ENCODE measurements at regions not wholly inside any gene's neighbourhood (a gene's known extent, or its start where the extent isn't known, plus 50 kb on each side); places are given as distances from the start of the nearest gene placed in this dataset.
"Not testable (repeated sequence)": the region's sequence is repeated elsewhere in the genome, so short reads cannot be mapped to it uniquely, and the experiment has no call there.

DNA sequence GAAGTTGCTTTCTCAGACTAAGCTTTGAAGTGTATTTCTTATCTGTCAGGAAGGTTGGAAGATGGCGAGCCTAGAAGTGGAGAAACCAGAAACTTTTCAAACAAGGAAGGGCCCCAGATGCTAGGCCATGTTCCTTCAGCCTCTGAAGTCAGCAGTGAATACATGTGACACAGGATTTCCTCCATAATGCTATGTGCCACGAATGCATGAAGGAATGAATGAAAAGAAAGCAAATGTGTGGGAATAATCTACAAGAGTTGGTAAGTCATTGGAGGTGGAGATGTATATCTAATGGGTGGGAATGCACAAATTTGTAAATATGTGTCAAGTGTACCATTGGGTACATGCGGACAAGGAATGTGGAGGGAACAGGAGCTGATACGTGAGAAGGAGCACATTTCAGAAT, 123.2 kb upstream of the PRSS16 start:
- WGBS, 2 donors: 89 to 92% methylated on average over 4 of the region's 4 CpGs
- Histone ChIP-seq H3K4me1 (peaks cover 0 to 14% (median 3%) of the 10 kb centered on the region in 3 donors), H3K36me3 (no peaks in the 10 kb centered on the region), H3K27me3 (no peaks in the 10 kb centered on the region), H3K27ac (no peak overlapping the region), H3K4me3 (no peak overlapping the region), H3K9me3 (no peaks in the 10 kb centered on the region)
- no peak for DNase-seq
- intact Hi-C loops (cut with DNase I): no loop called here
- TF ChIP-seq, protein P1, sequence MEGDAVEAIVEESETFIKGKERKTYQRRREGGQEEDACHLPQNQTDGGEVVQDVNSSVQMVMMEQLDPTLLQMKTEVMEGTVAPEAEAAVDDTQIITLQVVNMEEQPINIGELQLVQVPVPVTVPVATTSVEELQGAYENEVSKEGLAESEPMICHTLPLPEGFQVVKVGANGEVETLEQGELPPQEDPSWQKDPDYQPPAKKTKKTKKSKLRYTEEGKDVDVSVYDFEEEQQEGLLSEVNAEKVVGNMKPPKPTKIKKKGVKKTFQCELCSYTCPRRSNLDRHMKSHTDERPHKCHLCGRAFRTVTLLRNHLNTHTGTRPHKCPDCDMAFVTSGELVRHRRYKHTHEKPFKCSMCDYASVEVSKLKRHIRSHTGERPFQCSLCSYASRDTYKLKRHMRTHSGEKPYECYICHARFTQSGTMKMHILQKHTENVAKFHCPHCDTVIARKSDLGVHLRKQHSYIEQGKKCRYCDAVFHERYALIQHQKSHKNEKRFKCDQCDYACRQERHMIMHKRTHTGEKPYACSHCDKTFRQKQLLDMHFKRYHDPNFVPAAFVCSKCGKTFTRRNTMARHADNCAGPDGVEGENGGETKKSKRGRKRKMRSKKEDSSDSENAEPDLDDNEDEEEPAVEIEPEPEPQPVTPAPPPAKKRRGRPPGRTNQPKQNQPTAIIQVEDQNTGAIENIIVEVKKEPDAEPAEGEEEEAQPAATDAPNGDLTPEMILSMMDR (IDR thresholded peaks at IDR 0.05): no peak
- no peak for TF ChIP-seq POLR2A (IDR thresholded peaks at IDR 0.05)

DNA sequence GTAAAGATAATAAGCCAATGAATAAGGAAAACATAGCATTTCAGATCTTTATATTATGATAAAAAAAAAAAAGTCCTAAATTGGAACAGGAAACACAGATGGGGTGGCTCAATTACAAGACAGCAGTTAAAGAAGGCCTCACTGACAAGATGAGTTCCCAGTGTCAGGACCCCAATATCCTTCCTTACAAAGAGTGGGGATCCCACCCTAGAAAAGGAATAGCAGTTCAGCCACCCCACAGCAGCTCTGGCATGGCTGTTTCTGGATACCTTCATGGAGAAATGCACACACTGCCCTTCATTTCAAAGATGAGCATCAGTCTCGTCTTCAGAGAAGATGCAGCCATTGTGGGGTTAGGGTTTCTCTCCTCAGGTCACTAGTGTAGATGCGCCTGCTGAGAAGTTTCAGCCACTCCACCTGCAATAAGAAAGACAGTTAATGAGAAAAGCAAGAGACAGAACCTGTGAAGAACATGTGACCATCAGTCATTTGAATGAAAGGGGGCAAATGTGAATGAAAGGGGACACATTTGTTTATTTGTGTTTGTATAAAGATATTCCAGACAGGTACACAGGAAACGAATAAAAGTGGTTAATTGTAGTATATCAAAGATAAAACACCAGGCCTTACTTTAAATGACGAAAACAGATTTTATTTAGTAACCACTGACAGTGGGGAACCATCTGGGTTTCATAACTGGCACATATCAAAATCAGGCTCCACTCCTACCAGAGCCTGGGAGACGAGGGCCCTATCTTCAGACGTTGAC, 121.3 kb upstream of the PRSS16 start:
- intact Hi-C loops (cut with DNase I): no loop called here
- Histone ChIP-seq H3K36me3 (no peaks in the 10 kb centered on the region), H3K9me3 (no peaks in the 10 kb centered on the region), H3K27ac (peak overlapping the region in 2 of 4 donors; percentile 57 to 79), H3K4me3 (peak overlapping the region in 3 of 4 donors; percentile 23 to 55 (median 31)), H3K27me3 (no peaks in the 10 kb centered on the region), H3K4me1 (peaks cover 0 to 21% (median 5%) of the 10 kb centered on the region in 3 donors)
- no peak for DNase-seq
- WGBS, 2 donors: 88 to 91% methylated on average over 6 of the region's 6 CpGs
- TF ChIP-seq, protein P1 (IDR thresholded peaks at IDR 0.05): no peak
- TF ChIP-seq POLR2A (IDR thresholded peaks at IDR 0.05): no peak

DNA sequence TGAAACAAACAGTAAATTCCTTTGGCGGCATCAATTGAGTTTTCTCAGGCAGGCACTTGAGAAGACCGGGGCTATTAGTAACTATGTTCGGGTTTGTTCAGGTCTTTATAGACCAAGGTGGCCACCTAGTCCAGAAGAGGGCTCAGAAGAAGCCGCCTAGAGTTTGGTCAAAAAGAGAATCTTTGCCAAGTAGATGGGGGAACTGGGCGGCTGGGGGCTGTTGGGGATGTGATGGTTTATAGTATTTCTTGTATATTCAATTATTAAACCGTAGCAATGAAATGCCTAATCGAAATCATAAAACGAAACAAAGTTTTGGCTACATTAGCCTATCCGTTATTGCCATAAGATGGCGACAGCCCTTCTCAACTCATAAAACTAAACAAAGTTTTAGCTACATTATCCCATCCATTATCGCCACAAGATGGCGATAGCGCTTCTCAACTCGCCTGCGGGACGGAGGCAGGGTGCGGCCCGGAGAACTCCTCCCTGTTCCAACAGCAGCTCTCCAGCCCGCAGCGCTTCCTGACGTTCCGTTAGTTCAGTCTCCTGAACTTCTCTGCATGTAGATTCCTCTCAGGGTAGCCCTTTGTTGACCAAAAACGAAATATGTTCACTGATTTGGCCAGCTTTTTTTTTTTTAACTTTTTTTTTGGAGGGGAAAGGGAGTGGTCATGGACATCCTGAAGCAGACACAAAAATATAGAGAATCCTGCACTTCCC, 120.5 kb upstream of the PRSS16 start:
- Histone ChIP-seq H3K27ac (peak overlapping the region in 3 of 4 donors; percentile 28 to 79 (median 57)), H3K27me3 (no peaks in the 10 kb centered on the region), H3K4me1 (peaks cover 0 to 26% (median 6%) of the 10 kb centered on the region in 3 donors), H3K4me3 (peak overlapping the region in 3 of 4 donors; percentile 23 to 55 (median 31)), H3K36me3 (no peaks in the 10 kb centered on the region), H3K9me3 (no peaks in the 10 kb centered on the region)
- peak; percentile 33 for DNase-seq
- 17 to 21% methylated on average over 21 to 22 of the region's 23 CpGs for WGBS, 2 donors
- TF ChIP-seq, protein P1 (IDR thresholded peaks at IDR 0.05): peak; percentile 78 to 96 (median 83)
- no peak for TF ChIP-seq POLR2A (IDR thresholded peaks at IDR 0.05)
- intact Hi-C loops (cut with DNase I): no loop called here

DNA sequence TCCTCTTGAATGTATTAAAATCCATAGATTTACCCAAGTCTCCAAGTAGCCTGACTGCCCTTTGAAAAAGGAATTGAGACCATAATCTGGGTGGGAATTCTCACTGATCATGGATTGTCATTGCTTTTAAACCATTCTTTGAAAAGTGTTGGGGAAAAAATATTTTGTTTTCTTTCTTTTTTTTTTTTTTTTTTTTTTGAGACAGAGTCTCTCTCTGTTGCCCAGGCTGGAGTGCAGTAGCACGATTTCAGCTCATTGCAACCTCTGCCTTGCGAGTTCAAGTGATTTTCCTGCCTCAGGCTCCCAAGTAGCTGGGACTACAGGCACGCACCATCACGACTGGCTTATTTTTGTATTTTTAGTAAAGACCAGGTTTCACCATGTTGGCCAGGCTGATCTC, 119.6 kb upstream of the PRSS16 start:
- intact Hi-C loops (cut with DNase I); H3K36me3 ChIP-seq; H3K4me3 ChIP-seq; H3K9me3 ChIP-seq; H3K27me3 ChIP-seq; DNase-seq: not testable (repeated sequence)
- Histone ChIP-seq H3K4me1 (peaks cover 0 to 32% (median 9%) of the 10 kb centered on the region in 3 donors), H3K27ac (peak overlapping the region in 1 of 4 donors; percentile 57)
- WGBS, 2 donors: 76 to 82% methylated on average over 4 of the region's 4 CpGs

DNA sequence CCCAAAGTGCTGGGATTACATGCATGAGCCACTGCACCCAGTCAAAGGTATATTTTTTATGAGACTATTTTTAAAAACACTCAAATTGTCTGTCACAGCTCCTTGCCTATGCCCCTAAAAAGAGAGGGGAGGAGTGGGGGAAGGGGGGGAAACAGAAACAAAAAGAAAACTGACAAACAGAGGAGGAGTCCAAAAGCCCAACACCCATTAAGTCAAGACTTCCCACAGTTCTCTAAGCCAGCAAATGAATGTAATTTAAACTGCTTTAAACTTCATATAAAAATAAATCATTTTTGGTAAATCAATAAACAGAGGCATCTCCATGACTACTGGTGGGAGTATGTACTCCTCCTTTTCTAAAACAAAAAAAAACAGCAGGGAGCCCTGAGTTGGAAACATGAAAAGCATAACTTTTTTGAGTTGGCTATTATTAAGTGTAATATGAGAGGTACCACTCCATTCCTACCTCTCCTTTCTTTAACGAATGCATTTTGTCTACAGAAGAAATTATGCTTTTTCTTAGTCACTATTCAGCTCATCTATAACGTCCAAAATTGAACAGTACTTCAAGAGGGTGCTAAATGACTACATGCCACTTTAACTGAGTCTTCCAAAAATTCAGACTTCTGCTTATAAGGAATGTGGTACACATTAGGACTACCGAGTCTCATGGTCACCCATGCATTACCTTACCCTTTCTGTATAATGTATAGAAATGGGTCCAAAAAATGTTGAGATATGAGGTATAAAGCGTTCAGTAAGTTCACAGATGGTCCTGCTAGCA, 119.0 kb upstream of the PRSS16 start:
- no peak for TF ChIP-seq POLR2A (IDR thresholded peaks at IDR 0.05)
- TF ChIP-seq, protein P1 (IDR thresholded peaks at IDR 0.05): no peak
- Histone ChIP-seq H3K27me3 (no peaks in the 10 kb centered on the region), H3K27ac (no peak overlapping the region), H3K36me3 (no peaks in the 10 kb centered on the region), H3K4me3 (no peak overlapping the region), H3K9me3 (no peaks in the 10 kb centered on the region), H3K4me1 (peaks cover 0 to 39% (median 9%) of the 10 kb centered on the region in 3 donors)
- intact Hi-C loops (cut with DNase I): no loop called here
- WGBS, 2 donors: 75 to 81% methylated on average over 4 of the region's 4 CpGs
- DNase-seq: no peak

Measured in esophagus squamous epithelium (tissue), 5 donors.